ENCODE measurements at regions not wholly inside any gene's neighbourhood (a gene's known extent, or its start where the extent isn't known, plus 50 kb on each side); places are given as distances from the start of the nearest gene placed in this dataset.

DNA sequence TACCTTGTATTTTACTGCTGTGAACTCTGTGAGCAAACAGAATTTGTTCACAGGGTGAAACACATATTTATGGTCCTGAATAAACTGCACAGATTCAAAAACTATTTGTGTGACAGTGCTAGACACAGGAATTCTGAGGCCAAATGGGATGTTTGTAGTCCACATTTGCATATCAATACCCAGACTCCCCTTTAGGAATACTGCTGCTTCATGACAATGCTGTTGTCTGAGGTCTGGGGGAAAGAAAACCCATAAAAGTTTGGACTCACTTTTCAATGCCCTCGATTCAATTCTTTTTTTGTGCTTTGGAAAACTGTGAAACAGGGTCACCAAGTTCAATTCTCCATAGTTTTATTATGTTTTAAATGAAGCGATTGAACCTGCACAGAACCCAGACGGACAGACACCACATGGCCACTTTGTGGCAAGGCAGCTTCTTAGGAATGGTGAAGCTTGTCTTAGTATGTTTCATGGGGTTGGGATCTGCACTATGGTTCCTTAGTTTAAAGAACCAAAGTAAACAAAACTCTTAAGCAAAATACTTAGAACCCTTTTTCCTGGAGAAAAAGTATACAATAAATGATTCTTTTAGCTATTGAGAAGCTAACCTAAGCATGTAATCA is 92.3 kb upstream of the MAD2L1 start:
- no peak for DNase-seq

DNA sequence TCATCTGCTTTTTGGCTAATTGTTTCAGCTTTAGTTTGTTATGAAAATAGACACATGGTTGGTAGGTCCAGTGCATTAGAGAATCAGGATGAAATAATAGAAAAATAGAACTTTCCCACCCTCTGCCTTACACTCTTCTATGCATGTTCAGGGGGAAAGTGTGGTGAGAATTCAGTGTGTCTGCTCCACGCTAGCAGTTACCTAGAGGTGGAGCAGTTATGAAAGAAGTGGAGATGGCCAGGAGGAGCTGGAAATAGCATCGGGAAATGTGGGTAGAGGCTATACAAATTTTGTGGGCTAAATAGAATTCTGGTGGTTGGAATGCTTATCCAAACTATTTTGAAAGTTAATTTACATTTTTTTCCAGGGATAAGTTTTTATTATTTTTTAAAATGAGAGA is 91.4 kb upstream of the MAD2L1 start:
- no peak for DNase-seq

DNA sequence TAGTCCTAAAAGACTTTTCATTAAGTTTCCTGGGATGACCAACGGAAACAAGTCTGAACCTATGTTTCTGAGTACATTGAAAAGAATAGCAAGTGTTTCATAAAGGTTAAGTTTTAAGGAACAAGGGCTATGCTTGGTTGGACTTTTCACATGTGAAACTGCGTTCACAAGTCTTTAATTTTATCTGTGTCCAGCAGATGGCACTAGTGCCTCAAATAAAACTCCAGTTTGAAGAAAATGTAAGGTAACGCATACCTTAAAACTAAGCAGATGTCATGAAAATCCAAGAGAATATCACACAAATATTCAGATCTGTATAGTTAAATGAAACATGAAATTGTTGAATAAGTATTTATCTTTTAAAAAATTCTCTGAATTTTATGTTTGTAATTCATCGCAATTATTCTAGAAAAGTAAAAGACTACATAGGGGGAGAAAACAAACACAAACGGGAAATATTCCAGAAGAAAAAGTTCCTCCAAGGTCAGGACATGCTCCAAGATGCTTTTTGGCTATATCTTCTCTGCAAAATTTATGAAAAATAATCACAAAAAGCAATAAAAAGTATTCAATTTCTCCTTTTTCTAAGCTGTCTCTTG is 89.6 kb upstream of the MAD2L1 start:
- DNase-seq = peak; percentile 32

- no peak for DNase-seq
Measured at GRCh38 chr4:120155287-120155686, 88.6 kb upstream of the MAD2L1 start.

DNA sequence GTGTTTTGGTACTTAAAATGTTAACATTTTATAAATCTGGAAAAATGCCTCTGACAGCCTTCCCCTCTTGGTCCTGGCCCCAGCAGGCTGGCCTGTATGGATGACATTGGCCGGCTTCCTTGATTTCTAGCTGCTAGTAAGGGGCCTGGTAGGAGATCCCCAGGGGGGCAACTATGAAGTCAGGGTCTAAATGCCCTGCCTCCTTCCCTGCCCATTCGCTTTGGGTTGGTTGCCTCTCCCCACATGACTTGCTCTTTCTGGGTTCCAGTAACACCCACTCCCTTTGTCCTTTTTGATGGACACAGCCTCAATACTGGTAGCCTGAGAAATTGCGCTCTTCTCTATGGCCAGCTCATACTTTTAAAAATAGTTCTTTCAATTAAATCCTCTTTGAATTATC is 78.0 kb upstream of the MAD2L1 start:
- no peak for DNase-seq

- no peak for DNase-seq
Measured at GRCh38 chr4:120144041-120144440, 77.4 kb upstream of the MAD2L1 start.

DNA sequence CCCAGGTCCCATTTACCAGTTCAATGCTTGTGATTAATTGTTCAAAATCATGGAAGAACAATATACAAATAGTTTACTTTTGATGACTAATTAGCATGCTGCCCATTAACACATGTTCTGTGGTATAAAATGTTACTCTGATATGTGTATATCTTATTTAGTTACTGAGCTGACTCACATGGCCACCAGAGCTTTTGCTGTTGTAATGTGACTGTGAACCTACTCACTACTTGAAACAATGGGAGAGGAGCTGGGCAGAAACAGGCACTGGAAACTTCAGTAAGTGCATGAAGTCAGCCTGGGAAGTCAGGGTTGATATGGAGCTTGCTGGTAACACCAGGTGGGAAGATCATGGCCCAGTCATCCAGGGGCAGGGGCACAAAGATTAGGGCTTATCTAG is 72.7 kb upstream of the MAD2L1 start:
- no peak for DNase-seq

DNA sequence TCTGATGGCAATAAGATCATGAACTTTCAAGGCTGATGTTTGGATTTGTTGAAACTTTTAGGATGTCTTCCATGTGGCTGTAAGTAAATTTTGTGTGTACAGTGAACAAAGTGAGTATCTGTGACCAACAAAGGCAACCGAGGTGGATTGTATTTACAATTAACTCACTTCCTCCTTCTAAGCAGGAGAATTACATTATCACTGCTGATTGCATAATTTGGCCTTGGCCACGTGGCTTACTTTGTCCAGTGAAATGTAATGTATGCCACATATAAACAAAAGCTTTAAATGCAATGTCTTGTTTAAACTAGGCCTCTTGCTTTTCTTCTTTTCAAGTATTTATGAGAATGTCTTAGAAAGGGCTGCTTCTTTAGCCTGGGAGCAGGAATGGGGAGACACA is 66.3 kb upstream of the MAD2L1 start:
- no peak for DNase-seq

DNA sequence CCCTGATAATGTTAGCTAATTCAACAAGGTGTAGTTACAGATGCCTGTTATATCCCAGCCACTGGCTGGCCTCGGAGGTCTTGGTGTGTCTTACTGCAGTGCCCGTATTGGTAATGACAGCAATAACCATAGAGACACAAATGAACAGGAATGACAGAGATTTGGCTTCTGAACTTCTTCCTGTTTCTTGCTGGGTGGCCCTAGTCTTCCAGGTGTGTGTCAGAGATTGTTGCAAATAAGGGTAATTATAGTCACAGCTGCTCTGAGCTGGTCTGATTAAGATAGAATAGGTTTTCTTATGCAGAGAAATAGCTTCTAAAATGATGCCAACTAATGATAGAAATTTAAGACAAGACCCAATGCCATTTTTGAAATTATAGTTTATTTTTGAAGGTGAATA is 64.1 kb upstream of the MAD2L1 start:
- DNase-seq = no peak
